ENCODE measurements at regions not wholly inside any gene's neighbourhood (a gene's known extent, or its start where the extent isn't known, plus 50 kb on each side); places are given as distances from the start of the nearest gene placed in this dataset.

DNA sequence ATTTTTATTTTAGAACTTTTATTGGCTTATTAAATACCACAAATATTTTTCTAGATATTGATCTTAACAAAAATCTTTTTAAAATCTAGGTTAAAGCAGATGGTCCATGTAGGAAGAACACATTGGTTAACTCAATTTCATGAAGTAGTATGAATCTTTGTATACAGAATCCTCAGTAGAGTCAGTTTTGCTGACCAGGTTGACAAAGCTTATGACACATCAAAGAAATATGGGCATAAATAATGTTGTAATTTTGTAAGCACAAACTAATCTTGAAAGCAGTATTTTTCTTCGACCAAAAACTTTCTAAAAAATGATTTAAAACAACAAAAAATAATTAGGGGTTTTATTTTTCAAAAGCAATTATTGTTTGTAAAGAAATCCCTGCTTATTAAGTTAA is 479.3 kb upstream of the PCDH10 start:
- TF ChIP-seq CTCF (conservative IDR thresholded peaks at IDR 0.05): no peak
- H3K4me1 Mint-ChIP-seq: no peaks in the 10 kb centered on the region
- no peak overlapping the region for H3K4me3 Mint-ChIP-seq

More for the DNA sequence above, 479.3 kb upstream of the PCDH10 start:
- H3K4ac ChIP-seq (ENCODE audit: low read depth, low read length): no peak overlapping the region
- H2AFZ ChIP-seq (ENCODE audit: low read length): no peak overlapping the region
- Mint-ChIP-seq H3K27me3 (ENCODE audit: low read depth) (no peaks in the 10 kb centered on the region), H3K27ac (no peak overlapping the region), H3K9me3 (peaks cover 0 to 4% of the 10 kb centered on the region in 2 experiments; a peak in 1 of 5 replicates), H3K36me3 (ENCODE audit: insufficient read depth in 1 of 3, low read depth in 3 of 3) (peaks cover 0 to 4% (median 0%) of the 10 kb centered on the region in 3 experiments; a peak in 3 of 7 replicates)
- no peak overlapping the region for H2BK120ac ChIP-seq (ENCODE audit: low read depth, low read length, poor library complexity, severe bottlenecking)
- no peak for DNase-seq
- H2BK20ac ChIP-seq (ENCODE audit: low read depth, low read length, poor library complexity, severe bottlenecking): no peak overlapping the region
- H2AK5ac ChIP-seq (ENCODE audit: insufficient read length, low read length): no peak overlapping the region
- no peak overlapping the region for H3K27ac ChIP-seq (ENCODE audit: insufficient read length, low read depth, low read length)
- no peaks in the 10 kb centered on the region for H3K4me1 ChIP-seq (ENCODE audit: insufficient read depth, low read length)
- H4K5ac ChIP-seq (ENCODE audit: insufficient read length, low read depth, low read length): no peak overlapping the region
- WGBS (ENCODE audit: extremely low coverage, insufficient read length, low lambda C conversion rate): no CpG with 5 or more reads among the region's 1 CpG
- H3K9ac ChIP-seq (ENCODE audit: extremely low read depth, insufficient read length, low read length): no peak overlapping the region
- no peak overlapping the region for H4K91ac ChIP-seq (ENCODE audit: insufficient read length, low read depth, low read length)
- no peak overlapping the region for H2BK12ac ChIP-seq (ENCODE audit: insufficient read length, low read depth, low read length)
- no peak overlapping the region for H3K23ac ChIP-seq (ENCODE audit: insufficient read length, low read depth, low read length)
- H3K79me2 ChIP-seq (ENCODE audit: insufficient read depth, low read length): no peaks in the 10 kb centered on the region
- no peaks in the 10 kb centered on the region for H3K23me2 ChIP-seq (ENCODE audit: insufficient read length, low read depth, low read length, poor library complexity, severe bottlenecking)
- no peak overlapping the region for H3K14ac ChIP-seq (ENCODE audit: insufficient read depth, low read length)
- H3K9me3 ChIP-seq (ENCODE audit: control insufficient read depth, low read depth, low read length): no peaks in the 10 kb centered on the region
- no peak overlapping the region for H4K8ac ChIP-seq (replicated peaks; ENCODE audit: insufficient read length, low read depth, low read length)
- no peak overlapping the region for H3K18ac ChIP-seq (ENCODE audit: insufficient read length, low read depth, low read length)
- H3K27me3 ChIP-seq (ENCODE audit: insufficient read depth, low read length): no peaks in the 10 kb centered on the region
- no peak overlapping the region for H2BK15ac ChIP-seq (ENCODE audit: low read depth, low read length)
- H2BK5ac ChIP-seq (ENCODE audit: insufficient read length, low read length): no peak overlapping the region
- H3K79me1 ChIP-seq (ENCODE audit: insufficient read depth, low read depth, low read length, poor library complexity, severe bottlenecking): no peaks in the 10 kb centered on the region
- no peak overlapping the region for H3T11ph ChIP-seq (ENCODE audit: low read length)
- H4K20me1 ChIP-seq (ENCODE audit: control insufficient read depth, insufficient read depth, insufficient read length): no peaks in the 10 kb centered on the region
- no peak overlapping the region for H3K4me2 ChIP-seq (ENCODE audit: insufficient read depth, insufficient read length, low read length)
- no peak overlapping the region for H3K56ac ChIP-seq (ENCODE audit: insufficient read length, low read depth, low read length)
